HG03039 (cell line): ENCODE measurements at regions not wholly inside any gene's neighbourhood (a gene's known extent, or its start where the extent isn't known, plus 50 kb on each side); places are given as distances from the start of the nearest gene placed in this dataset.

Source experiments
- ATAC-seq: cut with Tn5 transposase; IDR thresholded peaks from one replicate; pipeline ENCODE4 v1.9.1; 2021; ENCODE audit warnings: mild to moderate bottlenecking, moderate library complexity; ENCODE audit not compliant: unreplicated experiment

DNA sequence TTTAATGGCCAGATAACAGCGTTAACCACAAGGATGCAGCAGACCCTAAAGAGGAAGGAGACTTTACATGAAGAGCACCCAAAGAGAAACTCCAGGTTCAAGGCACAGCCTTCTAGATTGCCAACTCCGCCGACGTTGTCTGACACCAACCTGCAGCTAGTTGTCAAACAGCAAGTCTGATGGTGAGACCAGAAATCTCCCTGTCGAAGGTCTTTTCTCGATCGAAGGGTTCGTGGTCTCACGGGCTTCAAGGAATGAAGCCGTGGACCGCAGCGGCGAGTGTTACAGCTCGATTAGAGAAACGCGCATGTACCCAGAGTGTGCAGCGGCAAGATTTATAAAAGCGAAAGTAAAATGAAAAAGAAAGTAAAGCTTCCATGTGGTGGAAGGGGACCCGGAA is 656.3 kb downstream of the XIRP2 start:
- ATAC-seq, result no peak

DNA sequence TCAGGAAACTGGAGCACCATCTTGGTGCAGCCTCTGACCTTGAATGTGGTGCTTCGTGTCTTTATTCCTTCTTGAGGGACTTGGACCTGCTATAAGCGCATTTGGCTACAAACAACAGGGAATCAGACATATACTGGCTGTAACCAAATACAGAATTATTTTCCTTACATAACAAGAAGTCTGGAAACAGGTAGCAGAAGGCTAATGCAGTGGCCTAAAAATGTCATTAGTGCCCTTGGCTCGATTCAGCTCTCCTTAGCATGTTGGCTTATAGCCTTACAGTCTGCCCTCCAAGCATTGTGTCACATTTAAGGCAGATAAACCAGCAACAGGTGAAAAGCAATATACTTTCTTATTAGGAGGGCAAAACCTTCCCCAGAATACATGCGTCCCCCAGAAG is 655.4 kb downstream of the XIRP2 start:
- no peak for ATAC-seq

DNA sequence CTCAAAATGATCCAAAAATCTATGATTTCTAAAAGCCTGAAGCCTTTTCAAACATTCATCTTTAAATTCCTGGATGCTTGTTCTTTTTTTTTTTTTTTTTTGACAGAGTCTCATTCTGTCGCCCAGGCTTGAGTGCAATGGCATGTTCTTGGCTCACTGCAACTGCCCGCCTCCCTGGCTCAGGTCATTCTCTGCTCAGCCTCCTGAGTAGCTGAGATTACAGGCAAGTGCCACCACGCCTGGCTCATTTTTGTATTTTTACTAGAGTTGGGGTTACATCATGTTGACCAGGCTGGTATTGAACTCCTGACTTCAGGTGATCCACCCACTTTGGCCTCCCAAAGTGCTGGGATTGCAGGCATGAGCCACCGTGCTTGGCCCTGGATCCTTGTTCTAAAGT is 649.5 kb downstream of the XIRP2 start:
- ATAC-seq, result no peak

DNA sequence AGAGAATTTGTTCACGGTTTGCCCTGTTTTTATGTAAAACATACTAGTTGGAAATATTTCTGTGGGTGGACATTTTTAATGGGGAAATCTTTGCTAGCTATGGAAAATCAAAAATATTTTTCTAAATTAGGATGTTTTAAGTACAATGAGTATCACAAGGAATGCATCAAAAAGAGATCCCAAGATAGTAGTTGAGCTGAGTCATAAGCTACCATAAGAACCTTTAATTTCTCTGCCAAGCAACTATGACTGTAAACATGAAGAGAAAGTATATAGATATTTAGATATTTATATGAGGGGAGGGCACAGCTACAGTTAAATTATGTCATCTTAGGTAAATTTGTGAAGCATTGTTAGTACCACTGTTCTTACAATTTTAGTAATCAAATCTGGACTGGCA is 646.2 kb downstream of the XIRP2 start:
- no peak for ATAC-seq

DNA sequence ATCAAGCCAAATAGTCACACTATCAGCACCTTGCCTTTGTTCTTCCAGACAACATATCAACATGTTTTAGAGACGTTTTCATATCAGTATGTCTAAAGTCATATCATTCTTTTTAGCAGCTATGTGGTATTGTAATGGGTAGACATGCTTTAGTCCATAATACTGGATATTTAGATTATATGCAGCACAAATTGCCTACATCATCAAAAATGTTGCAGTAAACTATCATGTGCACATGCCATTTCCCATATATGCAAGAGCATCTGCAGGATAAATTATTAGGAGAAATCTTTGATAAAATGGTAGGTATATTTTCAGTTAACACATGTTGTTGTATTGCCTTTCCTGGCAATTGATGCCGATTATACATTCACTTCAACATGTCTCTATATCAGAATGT is 636.5 kb downstream of the XIRP2 start:
- no peak for ATAC-seq

DNA sequence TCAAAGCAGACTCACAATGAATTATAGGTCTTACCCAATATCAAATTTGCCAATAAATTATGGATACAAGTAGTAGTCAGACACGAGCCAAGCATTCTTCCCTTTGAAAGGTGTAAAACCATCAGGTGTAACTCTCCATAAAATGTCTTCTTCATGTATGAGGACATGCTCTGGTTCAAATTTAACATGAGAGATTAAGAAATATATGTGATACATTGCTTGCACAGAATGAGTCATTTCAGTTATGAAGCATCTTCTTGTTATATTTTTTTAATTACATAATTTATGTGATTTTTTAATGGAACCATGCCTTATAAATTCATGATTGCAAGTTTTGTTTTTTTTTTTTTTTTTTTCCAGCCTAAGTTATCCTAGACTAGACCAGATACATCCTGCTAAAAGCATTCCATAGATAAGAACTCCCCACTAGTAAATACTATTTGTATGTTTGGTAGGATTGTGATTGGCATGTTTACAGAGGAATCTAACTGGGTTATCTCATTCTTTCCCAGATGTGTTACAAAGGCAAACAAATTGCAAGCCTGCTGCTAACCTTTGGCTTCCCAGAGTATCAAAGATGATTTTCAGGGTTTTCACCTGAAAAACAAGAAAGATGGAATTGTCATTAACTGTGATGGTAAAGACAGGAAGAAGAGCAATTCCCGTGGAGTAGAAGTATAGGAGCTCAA is 621.9 kb downstream of the XIRP2 start:
- ATAC-seq, result no peak

DNA sequence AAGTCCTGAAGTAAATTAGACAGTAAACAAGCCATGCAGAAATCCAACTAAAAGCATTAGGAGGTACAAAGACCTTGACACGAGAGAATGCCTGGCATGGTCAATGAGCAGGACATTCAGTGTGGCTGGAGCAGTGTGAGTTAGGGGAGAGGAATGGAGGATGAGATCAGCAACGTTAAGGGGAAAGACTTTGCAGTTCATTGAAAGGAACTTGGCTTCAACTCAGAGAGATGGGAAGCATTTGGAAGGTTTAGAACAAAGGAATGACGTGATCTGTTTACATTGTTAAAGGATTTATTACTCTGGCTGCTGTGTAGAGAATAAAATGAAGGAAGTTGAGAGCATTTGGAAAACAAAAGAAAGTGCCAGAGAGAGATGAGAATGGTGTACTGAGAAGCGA is 621.3 kb downstream of the XIRP2 start:
- no peak for ATAC-seq

DNA sequence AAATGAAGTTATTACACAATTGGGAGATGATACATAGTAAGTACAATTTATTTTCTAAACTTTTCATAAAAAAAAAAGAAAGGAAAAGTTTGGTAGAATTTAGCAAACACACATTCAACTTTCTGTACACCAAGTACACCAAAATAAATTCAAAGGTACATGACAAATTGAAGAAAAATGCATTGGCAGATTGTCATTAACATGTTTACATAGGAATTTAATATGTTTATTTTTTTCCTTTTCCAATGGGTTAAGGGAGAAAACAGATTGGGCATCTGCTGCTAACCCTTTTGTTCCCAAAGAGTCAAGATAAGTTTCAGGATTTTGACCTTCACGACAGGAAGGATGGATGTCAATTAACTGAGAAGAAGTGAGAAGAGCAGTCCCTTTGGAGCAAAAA is 620.4 kb downstream of the XIRP2 start:
- ATAC-seq, result no peak

DNA sequence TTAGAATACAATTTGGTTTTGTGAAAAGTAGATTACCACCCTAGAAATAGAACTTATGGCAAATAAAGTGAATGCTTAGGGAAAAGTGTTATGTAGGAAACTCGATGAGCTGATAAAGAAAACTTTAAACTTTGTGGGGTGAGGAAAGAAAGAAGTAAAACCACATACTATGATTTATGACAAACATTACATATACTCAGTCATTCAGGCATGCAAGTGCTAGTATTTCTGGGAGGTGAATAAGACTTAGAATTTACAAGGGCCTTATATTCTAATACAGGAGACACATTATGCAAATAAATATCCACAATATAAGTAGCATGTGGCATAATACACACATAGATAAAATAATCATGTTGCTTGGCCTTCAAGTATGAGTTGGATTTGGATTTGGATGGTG is 618.1 kb downstream of the XIRP2 start:
- no peak for ATAC-seq

DNA sequence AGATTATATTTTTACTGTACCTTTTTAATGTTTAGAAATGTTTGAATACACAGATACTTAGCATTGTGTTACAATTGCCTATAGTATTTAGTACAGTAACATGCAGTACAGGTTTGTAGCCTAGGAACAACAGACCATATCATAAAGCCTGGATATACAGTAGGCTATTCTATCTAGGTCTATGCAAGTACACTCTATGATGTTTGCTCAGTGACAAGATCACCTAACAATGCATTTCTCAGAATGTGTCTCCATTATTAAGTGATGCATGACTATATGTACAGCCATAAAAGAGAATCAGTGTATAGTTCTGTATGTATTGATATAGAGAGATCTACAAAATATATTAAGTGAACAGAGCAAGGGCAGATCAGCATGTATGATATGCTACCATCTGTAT is 616.4 kb downstream of the XIRP2 start:
- no peak for ATAC-seq

DNA sequence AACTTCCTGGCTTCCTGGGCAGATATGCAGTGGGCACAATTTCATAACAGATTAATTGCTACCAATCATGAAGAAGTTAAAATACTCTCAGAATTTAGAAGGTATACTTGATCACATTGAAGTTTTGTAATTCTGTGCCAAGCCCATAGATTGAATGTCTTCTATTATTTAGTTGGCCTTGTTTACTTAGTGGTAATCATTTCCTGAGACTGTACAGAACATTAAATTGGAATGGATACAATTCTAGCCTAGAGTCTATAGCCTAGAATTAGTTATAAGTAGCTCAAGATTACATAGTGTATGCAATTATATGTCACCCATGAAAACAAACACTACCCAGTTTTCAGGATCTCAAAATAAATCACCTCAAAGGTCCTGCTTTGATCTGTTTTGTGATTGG is 615.8 kb downstream of the XIRP2 start:
- no peak for ATAC-seq

DNA sequence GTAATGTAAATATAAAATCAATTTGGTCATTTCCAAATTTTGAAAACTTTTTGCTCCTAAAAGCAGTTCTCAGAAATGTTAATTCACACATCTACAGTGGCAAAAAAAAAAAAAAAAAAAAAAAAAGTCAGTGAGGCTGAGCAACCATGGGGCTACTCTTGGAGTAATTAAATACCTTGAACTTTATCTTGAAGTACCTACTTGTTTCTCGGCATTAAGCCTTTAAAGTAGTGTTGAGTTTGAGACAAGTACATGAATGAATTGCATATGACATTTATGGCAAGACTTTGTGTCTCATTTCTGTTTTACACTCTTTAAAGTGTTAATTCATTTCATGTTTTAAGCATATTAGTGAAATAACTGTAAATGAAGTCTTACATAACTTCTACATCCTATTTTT is 613.3 kb downstream of the XIRP2 start:
- no peak for ATAC-seq

DNA sequence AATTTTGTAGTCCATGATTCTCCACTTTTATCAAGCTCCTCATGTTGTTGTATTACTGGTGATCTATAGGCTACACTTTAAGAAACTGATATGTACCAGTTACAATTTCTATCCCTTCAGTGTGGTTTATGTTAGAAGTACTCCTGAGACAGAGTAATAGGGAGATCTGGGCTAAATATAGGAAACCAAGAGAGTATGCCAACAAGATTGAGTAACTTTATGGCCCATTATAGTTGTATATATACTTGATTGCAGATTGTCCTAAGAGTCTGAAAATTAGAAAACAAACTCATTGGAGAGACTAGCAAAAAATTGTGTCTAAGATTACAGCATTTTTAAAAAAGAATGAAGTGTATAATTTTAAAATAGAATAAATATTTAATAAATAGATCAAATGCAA is 605.6 kb downstream of the XIRP2 start:
- no peak for ATAC-seq

DNA sequence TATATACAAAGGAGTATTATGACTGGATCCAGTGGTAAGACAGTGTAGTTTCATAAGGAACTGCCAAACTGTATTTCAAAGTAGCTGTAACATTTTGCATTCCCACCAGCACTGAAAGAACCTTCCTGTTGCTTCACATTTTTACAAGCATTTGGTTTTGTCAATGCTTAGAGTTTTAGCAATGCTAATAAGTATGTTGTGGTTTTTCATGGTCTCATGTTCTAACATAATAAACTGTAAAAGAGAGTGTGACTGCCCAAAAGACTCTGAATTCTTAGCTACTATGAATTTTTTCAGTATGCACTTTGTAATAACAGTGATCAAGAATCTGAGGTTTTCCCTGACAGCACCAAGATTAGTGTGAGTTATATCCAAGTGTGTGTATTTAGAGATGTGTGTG is 604.2 kb downstream of the XIRP2 start:
- ATAC-seq, result no peak

DNA sequence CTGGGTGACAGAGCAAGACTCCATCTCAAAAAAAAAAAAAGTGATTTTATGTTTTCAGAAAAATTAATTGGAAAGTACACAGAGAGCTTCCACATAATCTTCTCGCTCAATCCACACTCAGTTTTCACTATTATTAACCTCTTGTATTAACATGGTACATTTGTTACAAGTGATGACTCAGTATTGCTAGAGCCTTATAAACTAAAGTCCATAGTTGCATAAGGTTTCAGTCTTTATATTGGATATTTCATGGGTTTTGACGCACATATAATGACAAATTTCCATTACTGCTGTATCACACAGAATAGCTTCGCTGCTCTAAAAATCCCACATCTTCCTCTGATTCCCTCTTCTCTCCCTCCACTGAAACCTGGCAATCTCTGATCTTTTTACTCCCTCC is 603.5 kb downstream of the XIRP2 start:
- ATAC-seq, result no peak

DNA sequence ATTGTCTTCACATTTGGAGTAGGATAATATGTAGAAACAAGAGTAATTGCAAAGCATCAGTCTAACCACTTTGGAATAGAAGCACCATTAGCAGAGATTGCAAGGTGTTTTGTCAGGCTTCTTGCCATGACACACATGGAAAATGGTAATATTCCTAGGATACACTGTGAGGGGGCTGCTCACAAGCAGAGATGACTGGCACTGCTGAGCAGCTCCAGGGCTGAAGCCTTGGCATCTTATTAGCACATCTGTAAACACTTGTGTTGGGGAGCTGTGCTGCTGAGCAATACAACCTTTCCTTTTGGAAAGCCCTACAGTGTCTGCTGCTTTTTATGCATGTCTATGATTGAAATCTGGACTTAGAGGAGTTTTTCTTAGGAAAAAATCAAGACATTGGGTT is 602.2 kb downstream of the XIRP2 start:
- no peak for ATAC-seq

DNA sequence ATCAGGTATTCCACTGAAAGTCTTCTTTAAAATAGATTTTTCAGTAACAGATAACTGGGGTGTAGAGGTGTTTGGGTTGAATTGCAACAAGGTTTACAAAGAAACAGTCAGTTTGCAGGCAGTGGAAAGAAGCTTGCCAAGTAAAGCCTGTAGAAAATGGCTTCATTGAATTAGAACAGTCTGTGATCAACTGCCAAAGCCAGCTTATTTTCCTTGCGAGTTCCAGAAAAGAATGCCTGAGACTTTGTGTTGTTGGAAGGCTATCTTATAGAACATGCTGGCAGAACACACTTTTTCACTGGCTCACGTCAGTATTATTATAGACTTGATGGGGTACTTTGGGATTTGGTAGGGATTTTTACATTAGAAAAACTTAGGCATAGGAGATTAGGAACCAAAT is 601.0 kb downstream of the XIRP2 start:
- ATAC-seq, result no peak

DNA sequence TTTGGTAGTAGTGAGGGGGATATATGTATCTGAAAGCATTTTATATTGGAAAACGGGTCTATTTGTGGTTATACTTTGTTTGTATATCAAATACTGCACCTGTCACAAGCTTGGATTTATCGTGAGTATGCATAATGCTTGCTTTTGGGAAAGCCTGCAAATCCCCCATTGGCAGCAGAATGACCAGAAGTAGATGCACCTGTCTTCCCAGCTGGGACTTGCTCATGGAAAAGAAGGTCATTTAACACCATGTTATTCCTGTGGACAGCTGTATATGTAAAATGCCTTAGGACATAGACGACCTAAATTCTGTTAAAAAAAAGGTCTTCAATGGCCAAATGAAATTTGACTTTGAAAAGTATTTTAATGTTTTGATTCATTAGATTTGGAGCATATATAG is 599.4 kb downstream of the XIRP2 start:
- no peak for ATAC-seq

DNA sequence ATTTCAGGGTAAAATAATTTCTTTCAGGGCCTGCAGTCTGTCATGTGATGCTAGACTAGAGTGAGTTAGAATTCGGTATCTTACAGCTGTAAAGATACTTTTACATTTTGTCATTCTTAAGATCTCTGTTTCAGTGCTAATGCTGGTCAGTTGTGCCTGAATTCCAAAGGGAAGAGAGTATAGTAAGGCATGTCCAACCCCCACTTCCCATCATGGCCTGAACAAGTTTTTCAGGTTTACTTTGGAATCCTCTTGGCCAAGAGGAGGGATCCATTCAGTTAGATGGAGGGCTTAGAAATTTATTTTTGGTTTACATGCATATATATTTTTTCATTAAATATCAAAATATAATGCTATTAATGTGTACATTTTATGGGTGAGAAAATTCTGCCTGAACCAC is 596.6 kb downstream of the XIRP2 start:
- ATAC-seq, result no peak

DNA sequence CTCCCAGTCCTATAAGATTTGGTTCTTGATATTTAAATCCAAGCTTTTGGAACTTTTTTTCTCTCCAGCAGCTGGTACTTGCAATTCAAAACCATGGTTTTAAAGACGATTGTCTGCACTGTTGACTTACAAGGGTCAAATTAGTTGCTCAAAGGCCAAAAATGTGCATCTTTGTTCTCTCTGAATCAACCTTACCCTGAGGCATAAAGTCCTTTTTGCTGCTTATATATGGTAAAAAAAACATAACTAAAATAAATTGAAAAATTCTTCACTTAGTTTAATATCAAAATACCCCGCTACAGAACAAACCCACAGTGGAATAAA is 592.7 kb downstream of the XIRP2 start:
- no peak for ATAC-seq

DNA sequence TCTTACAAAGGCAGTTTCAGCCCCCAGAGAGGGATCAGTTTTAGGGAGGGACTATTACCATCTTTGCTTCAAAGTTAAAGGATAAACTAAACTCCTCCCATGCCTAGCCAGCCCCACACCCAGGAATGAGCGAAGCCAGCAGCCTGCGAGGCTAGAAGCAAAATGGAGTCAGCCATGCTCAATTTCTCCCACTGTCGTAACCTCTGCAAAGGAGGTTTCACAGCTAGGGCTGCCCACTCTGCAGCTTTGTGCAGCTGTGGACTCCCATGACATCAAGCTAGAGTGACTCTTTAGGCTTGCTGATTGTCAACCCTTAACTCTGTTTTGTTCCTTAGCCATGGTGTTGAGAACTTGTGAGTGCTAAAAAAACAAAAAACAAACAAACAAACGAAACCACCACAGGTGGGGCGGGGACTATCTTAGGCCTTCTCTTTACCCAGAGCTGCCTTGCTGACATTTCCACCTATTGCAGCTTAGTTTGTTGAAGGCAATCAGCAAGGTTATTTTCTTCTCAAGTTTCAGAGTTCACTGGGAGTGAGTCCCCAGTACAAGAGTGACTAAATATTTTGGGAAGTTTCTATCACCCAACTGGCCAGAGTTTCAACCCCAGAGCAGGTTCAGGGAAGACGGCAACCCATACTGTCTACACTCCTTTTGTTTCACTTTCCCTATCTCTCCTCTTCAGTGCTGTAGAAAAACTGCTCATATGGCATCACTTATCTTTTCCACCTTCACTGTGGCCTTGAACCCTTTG is 592.1 kb downstream of the XIRP2 start:
- ATAC-seq, result no peak

DNA sequence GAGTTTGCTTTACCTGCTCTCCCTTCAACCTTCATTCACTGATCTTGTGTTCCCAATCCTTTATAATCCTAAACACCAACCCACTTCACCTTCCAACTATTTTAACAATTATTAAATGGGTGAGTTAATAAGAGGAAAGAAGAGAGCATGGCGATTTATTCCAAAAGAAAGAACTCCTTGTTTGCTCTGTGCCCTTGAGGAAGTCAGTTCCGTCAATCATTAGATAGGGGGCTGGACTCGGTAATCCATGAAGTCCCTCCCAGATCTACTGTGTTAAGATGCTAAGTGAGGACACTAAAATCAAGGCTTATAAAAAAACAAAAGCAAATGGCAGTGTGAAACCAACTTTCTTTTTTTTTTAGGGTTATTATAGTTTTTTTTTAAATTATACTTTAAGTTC is 589.9 kb downstream of the XIRP2 start:
- no peak for ATAC-seq

DNA sequence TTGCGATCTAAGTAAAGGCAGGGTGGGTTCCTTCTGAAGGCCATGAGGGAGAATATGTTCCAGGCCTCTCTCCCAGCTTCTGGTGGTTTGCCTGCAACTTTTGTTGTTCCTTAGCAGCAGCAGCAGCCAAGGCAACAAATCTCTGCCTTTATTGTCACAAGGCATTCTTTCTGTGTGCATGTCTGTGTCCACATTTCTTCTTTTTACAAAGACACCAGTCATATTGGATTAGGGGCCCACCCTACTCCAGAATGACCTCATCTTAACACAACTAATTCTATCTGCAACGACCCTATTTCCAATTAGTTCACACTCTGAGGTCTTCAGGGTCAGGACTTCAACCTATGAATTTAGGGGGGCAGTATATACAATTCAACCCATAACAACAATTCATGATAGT is 587.5 kb downstream of the XIRP2 start:
- no peak for ATAC-seq
